A673 (cell line): ENCODE measurements at regions not wholly inside any gene's neighbourhood (a gene's known extent, or its start where the extent isn't known, plus 50 kb on each side); places are given as distances from the start of the nearest gene placed in this dataset.

Experiments
- CTCF ChIP-seq: fragments of 300-800, 200-600 bp; sonication (generic); conservative IDR thresholded peaks from 2 replicates; pipeline ENCODE4 v1.5.1; 2017; ENCODE audit warnings: low read depth, mild to moderate bottlenecking, antibody characterized with exemption, low read length, moderate library complexity, mixed read lengths
- EZH2 ChIP-seq: fragments of 200-600 bp; sonication (generic); IDR thresholded peaks from 2 replicates; pipeline ENCODE4 v1.6.1; 2017; ENCODE audit warnings: borderline replicate concordance, low read depth, mild to moderate bottlenecking, mixed read lengths, antibody characterized with exemption, low read length; ENCODE audit not compliant: poor library complexity, severe bottlenecking

DNA sequence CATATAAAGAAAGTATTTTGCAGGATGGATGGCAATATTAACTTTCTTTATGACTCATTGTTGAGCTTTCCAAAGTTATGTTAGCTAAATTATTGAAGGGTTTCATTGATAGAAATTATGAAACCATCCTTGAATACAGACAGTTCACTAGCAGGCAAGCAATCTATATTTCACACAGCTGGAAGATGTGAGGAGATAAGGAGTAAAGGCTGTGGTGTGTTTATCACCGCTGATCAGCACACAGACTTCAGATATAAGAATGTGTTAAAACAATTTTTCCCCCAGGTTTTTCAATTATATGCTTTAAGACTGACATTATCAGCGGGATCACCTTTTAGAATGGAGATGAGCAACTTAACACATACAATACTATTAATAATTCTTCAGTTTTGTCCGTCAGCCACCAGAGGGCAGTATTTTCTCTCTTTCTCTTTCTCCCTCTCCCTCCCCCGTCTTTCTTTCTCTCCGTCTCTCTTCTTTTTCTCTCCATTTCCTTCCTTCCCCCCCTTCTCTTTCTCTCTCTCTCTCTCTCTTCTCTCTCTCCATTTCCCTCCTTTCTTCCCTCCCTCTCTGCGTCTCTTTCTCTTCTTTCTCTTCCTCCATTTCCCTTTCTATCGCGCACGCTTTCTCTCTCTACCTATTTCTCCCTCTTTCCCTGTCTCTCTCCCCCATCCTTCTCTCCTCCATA lies 62.9 kb upstream of the FAM171A1 start:
- TF ChIP-seq CTCF: peak; percentile 77
- TF ChIP-seq EZH2: no peak
